Neutrophil (primary cell): ENCODE measurements at regions not wholly inside any gene's neighbourhood (a gene's known extent, or its start where the extent isn't known, plus 50 kb on each side); places are given as distances from the start of the nearest gene placed in this dataset.

Experiments
- H3K27ac ChIP-seq: fragments of 200-600 bp; sonication (generic); 2 replicates; pipeline ENCODE4 v1.5.1; 2016; ENCODE audit warnings: mild to moderate bottlenecking, moderate library complexity
- H3K27me3 ChIP-seq: fragments of 200-600 bp; sonication (generic); 2 replicates; pipeline ENCODE4 v1.6.0; 2016; ENCODE audit warnings: mild to moderate bottlenecking
- H3K36me3 ChIP-seq: fragments of 200-600 bp; sonication (generic); 2 replicates; pipeline ENCODE4 v1.5.1; 2017
- H3K4me1 ChIP-seq, 2 experiments: fragments of 200-600 bp in 1 of 2; sonication (generic) in 1 of 2; 1 replicate in 1 of 2; 2 replicates in 1 of 2; pipeline versions ENCODE4 v1.5.1 to v1.6.1; 2013 to 2016; ENCODE audit warnings: low read depth in 1 of 2, low read length in 1 of 2, mild to moderate bottlenecking in 1 of 2, moderate library complexity in 1 of 2; ENCODE audit not compliant: control insufficient read depth in 1 of 2, insufficient read depth in 1 of 2
- H3K4me3 ChIP-seq, 2 experiments: fragments of 200-600 bp in 1 of 2; sonication (generic) in 1 of 2; 1 replicate in 1 of 2; 2 replicates in 1 of 2; pipeline ENCODE4 v1.5.1; 2013 to 2016; ENCODE audit warnings: low read depth in 1 of 2, low read length in 1 of 2, mild to moderate bottlenecking in 1 of 2, moderate library complexity in 1 of 2
- H3K9me3 ChIP-seq: fragments of 200-600 bp; sonication (generic); 2 replicates; pipeline ENCODE4 v1.5.1; 2016
- CTCF ChIP-seq: fragments of 200-600 bp; sonication (generic); IDR thresholded peaks from 2 replicates; pipeline ENCODE4 v1.5.1; 2016; ENCODE audit warnings: antibody characterized with exemption

- no peak overlapping the region for H3K27ac ChIP-seq
- H3K27me3 ChIP-seq, result no peaks in the 10 kb centered on the region
- H3K9me3 ChIP-seq, result no peaks in the 10 kb centered on the region
- H3K36me3 ChIP-seq, result no peaks in the 10 kb centered on the region
- TF ChIP-seq CTCF, result no peak
- no peak overlapping the region for H3K4me3 ChIP-seq
- H3K4me1 ChIP-seq, result no peaks in the 10 kb centered on the region
Measured at GRCh38 chr15:81966631-81967030, 79.2 kb downstream of the MEX3B start.

GRCh38 chr15:81962482-81962881 lies 83.3 kb downstream of the MEX3B start:
- TF ChIP-seq CTCF, result no peak
- Histone ChIP-seq H3K27ac (no peak overlapping the region), H3K9me3 (no peaks in the 10 kb centered on the region), H3K4me1 (no peaks in the 10 kb centered on the region), H3K4me3 (no peak overlapping the region), H3K27me3 (no peaks in the 10 kb centered on the region), H3K36me3 (no peaks in the 10 kb centered on the region)

- Histone ChIP-seq H3K9me3 (no peaks in the 10 kb centered on the region), H3K27me3 (no peaks in the 10 kb centered on the region)
- no peak for TF ChIP-seq CTCF
Measured at GRCh38 chr15:81959196-81959595, 86.6 kb downstream of the MEX3B start.

GRCh38 chr15:81957698-81958097 lies 88.1 kb downstream of the MEX3B start:
- Histone ChIP-seq H3K9me3 (no peaks in the 10 kb centered on the region), H3K27ac (no peak overlapping the region), H3K27me3 (no peaks in the 10 kb centered on the region), H3K4me3 (no peak overlapping the region), H3K4me1 (no peaks in the 10 kb centered on the region), H3K36me3 (no peaks in the 10 kb centered on the region)
- no peak for TF ChIP-seq CTCF

More at GRCh38 chr15:81959196-81959595, 86.6 kb downstream of the MEX3B start:
- no peaks in the 10 kb centered on the region for H3K4me1 ChIP-seq
- H3K27ac ChIP-seq, result no peak overlapping the region
- H3K36me3 ChIP-seq, result no peaks in the 10 kb centered on the region
- no peak overlapping the region for H3K4me3 ChIP-seq

GRCh38 chr15:81955382-81956062 lies 90.3 kb downstream of the MEX3B start:
- Histone ChIP-seq H3K4me3 (no peak overlapping the region), H3K36me3 (no peaks in the 10 kb centered on the region), H3K27me3 (no peaks in the 10 kb centered on the region), H3K4me1 (no peaks in the 10 kb centered on the region), H3K9me3 (no peaks in the 10 kb centered on the region), H3K27ac (no peak overlapping the region)
- TF ChIP-seq CTCF, result no peak
